ENCODE measurements at regions not wholly inside any gene's neighbourhood (a gene's known extent, or its start where the extent isn't known, plus 50 kb on each side); places are given as distances from the start of the nearest gene placed in this dataset.

DNA sequence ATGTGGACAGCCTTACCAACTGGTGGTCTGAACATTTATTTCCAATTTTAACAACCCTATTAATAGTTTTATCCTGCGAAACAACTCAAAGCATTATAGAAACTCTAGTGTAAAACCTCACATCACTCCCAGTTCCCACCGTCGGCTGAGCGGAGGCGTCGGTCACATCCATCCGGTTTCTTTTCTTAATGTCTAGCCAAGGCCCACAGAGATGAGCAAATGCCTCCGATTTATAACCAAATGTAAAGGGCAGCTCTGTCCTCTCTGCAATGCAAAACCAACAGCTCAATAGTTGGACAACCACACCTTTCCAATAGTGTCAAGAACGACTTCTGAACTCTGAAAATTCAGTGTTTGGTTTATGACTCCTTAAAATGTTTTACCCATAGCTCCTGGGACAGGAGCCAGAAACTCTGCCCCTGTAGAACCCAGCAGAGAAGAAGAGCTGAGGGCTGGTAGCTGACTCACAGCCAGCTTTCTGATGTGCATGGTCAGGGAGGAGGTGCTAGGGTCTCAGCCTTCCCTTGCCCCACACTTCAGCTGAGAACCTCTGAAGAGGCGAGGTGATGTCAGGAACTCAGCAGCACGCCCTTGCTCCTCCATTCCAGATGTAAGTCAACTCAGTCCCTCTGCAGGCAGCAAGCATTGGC, 90.2 kb upstream of the UQCRFS1 start:
- no peak overlapping the region for H3K27ac ChIP-seq
- ChIA-PET CTCF (interaction anchor here (0.8 kb wide), 1 partner anchor 539 kb away, joined by 5 read pairs; no protein-coding TSS in a partner anchor), POLR2A (ENCODE audit: low non-redundant PET) (no interaction called here)
- TF ChIP-seq, protein P1, sequence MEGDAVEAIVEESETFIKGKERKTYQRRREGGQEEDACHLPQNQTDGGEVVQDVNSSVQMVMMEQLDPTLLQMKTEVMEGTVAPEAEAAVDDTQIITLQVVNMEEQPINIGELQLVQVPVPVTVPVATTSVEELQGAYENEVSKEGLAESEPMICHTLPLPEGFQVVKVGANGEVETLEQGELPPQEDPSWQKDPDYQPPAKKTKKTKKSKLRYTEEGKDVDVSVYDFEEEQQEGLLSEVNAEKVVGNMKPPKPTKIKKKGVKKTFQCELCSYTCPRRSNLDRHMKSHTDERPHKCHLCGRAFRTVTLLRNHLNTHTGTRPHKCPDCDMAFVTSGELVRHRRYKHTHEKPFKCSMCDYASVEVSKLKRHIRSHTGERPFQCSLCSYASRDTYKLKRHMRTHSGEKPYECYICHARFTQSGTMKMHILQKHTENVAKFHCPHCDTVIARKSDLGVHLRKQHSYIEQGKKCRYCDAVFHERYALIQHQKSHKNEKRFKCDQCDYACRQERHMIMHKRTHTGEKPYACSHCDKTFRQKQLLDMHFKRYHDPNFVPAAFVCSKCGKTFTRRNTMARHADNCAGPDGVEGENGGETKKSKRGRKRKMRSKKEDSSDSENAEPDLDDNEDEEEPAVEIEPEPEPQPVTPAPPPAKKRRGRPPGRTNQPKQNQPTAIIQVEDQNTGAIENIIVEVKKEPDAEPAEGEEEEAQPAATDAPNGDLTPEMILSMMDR (conservative IDR thresholded peaks at IDR 0.05; ENCODE audit: low read depth), result no peak
- no peak for DNase-seq (ENCODE audit: low spot score)

- no peak overlapping the region for H3K27ac ChIP-seq
- TF ChIP-seq, protein P1 (conservative IDR thresholded peaks at IDR 0.05; ENCODE audit: low read depth), result no peak
- CTCF ChIA-PET, result interaction anchor here (0.8 kb wide), 1 partner anchor 540 kb away, joined by 5 read pairs; no protein-coding TSS in a partner anchor
- POLR2A ChIA-PET (ENCODE audit: low non-redundant PET), result no interaction called here
- DNase-seq (ENCODE audit: low spot score), result no peak
These were observed 90.8 kb upstream of the UQCRFS1 start for GRCh38 chr19:29303719-29304090.

DNA sequence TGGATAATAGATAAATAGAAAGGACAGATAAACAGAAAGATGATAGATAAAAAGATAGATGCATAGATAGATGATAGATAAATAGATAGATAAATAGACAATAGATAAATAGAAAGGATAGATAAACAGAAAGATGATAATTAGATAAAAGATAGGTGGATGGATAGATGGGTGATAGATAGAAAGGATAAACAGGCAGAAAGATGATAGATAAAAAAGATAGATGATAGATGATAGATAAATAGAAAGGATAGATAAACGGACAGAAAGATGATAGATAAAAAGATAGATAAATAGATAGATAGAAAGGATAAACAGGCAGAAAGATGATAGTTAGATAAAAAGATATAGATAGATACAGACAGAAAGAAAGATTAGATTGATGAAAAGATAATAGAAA, 92.3 kb upstream of the UQCRFS1 start:
- TF ChIP-seq, protein P1 (conservative IDR thresholded peaks at IDR 0.05; ENCODE audit: low read depth), result no peak
- no peak overlapping the region for H3K27ac ChIP-seq
- DNase-seq (ENCODE audit: low spot score), result no peak
- ChIA-PET CTCF (no interaction called here), POLR2A (ENCODE audit: low non-redundant PET) (no interaction called here)

DNA sequence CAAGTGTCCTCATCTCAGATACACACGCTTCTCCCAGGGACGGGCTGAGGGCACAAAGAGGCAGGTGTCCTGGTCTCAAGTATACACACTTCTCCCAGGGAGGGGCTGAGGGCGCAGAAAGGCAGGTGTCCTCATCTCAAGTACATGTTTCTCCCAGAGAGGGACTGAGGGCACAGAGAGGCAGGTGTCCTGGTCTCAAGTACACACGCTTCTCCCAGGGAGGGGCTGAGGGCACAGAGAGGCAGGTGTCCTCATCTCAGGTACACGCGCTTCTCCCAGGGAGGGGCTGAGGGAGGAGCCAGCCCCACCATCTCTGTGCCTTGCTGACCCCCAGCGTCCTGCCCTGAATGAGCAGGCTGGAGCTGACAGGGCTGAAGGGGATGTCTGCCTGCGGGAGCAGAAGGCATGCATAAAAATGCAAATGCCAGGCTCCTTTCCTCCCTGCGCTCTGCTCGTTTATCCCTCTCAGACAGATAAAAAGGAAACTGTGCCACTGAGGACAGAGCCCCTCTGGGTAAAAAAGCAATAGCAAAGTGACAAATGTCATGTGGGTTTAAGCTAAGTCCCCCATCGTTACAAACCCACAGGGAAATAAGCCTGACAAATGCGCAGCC, 96.1 kb upstream of the UQCRFS1 start:
- H3K27ac ChIP-seq, result no peak overlapping the region
- TF ChIP-seq, protein P1 (conservative IDR thresholded peaks at IDR 0.05; ENCODE audit: low read depth), result no peak
- CTCF ChIA-PET, result no interaction called here
- POLR2A ChIA-PET (ENCODE audit: low non-redundant PET), result no interaction called here
- no peak for DNase-seq (ENCODE audit: low spot score)

- TF ChIP-seq, protein P1 (conservative IDR thresholded peaks at IDR 0.05; ENCODE audit: low read depth), result no peak
- no peak overlapping the region for H3K27ac ChIP-seq
- DNase-seq (ENCODE audit: low spot score), result no peak
- ChIA-PET CTCF (no interaction called here), POLR2A (ENCODE audit: low non-redundant PET) (no interaction called here)
These were observed 96.7 kb upstream of the UQCRFS1 start for GRCh38 chr19:29309637-29310036.

DNA sequence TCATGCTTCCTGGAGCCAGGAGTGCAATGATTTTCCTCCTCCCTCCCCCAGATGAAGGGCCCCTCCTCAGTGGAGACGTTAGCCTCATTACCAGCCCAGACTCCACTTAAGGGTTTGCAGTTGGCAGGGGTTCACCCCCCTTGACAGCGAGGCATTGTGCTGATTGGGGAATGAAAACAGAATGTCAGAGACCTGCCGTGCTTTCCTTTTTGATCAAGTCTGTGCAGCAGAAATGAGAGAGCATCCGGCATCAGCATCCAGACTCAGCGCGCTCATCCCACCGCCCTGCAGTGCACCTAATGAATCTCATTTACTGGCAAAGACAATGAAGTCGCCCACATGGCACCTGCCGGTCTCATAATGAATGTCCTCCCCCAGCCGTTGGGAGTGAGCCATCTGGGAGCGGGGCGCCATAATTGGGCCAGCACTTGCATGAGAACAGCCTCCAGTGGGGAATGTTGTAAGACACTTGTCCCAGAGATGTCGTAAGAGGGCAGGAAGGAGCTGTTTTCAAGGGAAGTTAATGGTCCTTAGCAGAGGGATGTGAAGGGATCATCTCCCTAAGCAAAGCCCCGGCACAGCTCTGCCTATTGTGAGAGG, 98.3 kb upstream of the UQCRFS1 start:
- POLR2A ChIA-PET (ENCODE audit: low non-redundant PET), result no interaction called here
- CTCF ChIA-PET, result no interaction called here
- no peak overlapping the region for H3K27ac ChIP-seq
- DNase-seq (ENCODE audit: low spot score), result no peak
- TF ChIP-seq, protein P1 (conservative IDR thresholded peaks at IDR 0.05; ENCODE audit: low read depth), result no peak
